ENCODE measurements at regions not wholly inside any gene's neighbourhood (a gene's known extent, or its start where the extent isn't known, plus 50 kb on each side); places are given as distances from the start of the nearest gene placed in this dataset.
A peak's percentile ranks its signal among the peaks of the same experiment; 100 is the strongest.

- DNase-seq (ENCODE audit: low spot score) (no peak), ATAC-seq (ENCODE audit: low FRiP score) (peak; percentile 59)
- TF ChIP-seq CTCF (IDR thresholded peaks at IDR 0.05), result no peak
These were observed 667.6 kb upstream of the ACVR2A start for GRCh38 chr2:147177071-147177857.

GRCh38 chr2:147174824-147175254 is 670.0 kb upstream of the ACVR2A start:
- TF ChIP-seq CTCF (IDR thresholded peaks at IDR 0.05), result no peak
- no peak for DNase-seq (ENCODE audit: low spot score)

GRCh38 chr2:147173798-147174197 is 671.0 kb upstream of the ACVR2A start:
- no peak for DNase-seq (ENCODE audit: low spot score)
- no peak for ATAC-seq (ENCODE audit: low FRiP score)
- TF ChIP-seq CTCF (IDR thresholded peaks at IDR 0.05), result no peak

More at GRCh38 chr2:147174824-147175254, 670.0 kb upstream of the ACVR2A start:
- no peak for ATAC-seq (ENCODE audit: low FRiP score)

- ATAC-seq (ENCODE audit: low FRiP score), result no peak
- TF ChIP-seq CTCF (IDR thresholded peaks at IDR 0.05), result no peak
- DNase-seq (ENCODE audit: low spot score), result no peak
These were observed 671.6 kb upstream of the ACVR2A start for GRCh38 chr2:147173189-147173581.

- TF ChIP-seq CTCF (IDR thresholded peaks at IDR 0.05), result no peak
- DNase-seq (ENCODE audit: low spot score) (no peak), ATAC-seq (ENCODE audit: low FRiP score) (no peak)
These were observed 672.2 kb upstream of the ACVR2A start for GRCh38 chr2:147172493-147173188.

GRCh38 chr2:147171941-147172340 is 672.9 kb upstream of the ACVR2A start:
- DNase-seq (ENCODE audit: low spot score) (no peak), ATAC-seq (ENCODE audit: low FRiP score) (no peak)
- no peak for TF ChIP-seq CTCF (IDR thresholded peaks at IDR 0.05)

Data from omental fat pad (tissue), 3 donors.